Fibroblast of pulmonary artery (primary cell): ENCODE measurements at regions not wholly inside any gene's neighbourhood (a gene's known extent, or its start where the extent isn't known, plus 50 kb on each side); places are given as distances from the start of the nearest gene placed in this dataset.
"Not testable (repeated sequence)": the region's sequence is repeated elsewhere in the genome, so short reads cannot be mapped to it uniquely, and the experiment has no call there.

Experiments
- DNase-seq: peaks from one replicate; pipeline ENCODE4 v3.0.0-alpha.2; 2010; ENCODE audit warnings: low read depth
- H3K4me3 ChIP-seq: replicated peaks from 2 replicates; pipeline ENCODE4 v1.5.1; 2011; ENCODE audit warnings: low read depth, mild to moderate bottlenecking, control low read depth, low read length, moderate library complexity
- TF ChIP-seq, protein P1 (sequence below): IDR thresholded peaks from 2 replicates; pipeline ENCODE4 v1.5.1; 2011; ENCODE audit warnings: mild to moderate bottlenecking, control low read depth, low read length, inconsistent platforms; ENCODE audit errors: missing control alignments

- no peak for DNase-seq
- TF ChIP-seq, protein P1, sequence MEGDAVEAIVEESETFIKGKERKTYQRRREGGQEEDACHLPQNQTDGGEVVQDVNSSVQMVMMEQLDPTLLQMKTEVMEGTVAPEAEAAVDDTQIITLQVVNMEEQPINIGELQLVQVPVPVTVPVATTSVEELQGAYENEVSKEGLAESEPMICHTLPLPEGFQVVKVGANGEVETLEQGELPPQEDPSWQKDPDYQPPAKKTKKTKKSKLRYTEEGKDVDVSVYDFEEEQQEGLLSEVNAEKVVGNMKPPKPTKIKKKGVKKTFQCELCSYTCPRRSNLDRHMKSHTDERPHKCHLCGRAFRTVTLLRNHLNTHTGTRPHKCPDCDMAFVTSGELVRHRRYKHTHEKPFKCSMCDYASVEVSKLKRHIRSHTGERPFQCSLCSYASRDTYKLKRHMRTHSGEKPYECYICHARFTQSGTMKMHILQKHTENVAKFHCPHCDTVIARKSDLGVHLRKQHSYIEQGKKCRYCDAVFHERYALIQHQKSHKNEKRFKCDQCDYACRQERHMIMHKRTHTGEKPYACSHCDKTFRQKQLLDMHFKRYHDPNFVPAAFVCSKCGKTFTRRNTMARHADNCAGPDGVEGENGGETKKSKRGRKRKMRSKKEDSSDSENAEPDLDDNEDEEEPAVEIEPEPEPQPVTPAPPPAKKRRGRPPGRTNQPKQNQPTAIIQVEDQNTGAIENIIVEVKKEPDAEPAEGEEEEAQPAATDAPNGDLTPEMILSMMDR, result no peak
- no peak overlapping the region for H3K4me3 ChIP-seq
Observed at GRCh38 chrX:46209037-46209436, 336.2 kb downstream of the ZNF674 start.

DNA sequence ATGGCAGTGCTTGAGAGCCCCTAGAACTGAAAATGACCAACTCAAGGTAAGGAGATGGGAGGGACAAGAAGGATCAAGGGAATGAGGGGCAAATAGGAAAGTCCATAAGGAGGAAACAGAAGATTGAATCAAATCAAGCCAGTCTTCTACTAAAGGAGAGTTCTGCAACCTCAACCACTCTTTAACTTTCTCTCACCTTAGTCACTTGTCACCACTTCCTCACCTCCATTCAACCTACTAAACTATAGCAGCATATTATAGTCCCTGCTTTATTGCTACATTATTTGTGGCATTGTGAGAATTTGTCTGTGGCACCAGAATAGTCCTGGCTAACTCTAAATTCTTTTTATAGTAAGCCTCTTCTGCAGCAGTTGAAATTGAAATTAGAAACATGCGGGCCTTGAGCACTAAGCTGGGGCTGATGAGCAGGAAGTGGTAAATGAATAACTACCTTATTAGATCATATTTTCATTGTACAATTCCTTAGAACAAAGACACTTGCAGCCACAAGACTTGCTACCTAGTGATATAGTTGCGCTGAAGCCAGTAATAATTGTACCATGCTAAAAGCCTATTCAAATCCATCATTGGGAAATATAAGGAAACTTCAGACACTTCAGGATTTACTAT, 336.9 kb downstream of the ZNF674 start:
- DNase-seq, result peak; percentile 3
- no peak overlapping the region for H3K4me3 ChIP-seq
- TF ChIP-seq, protein P1, result no peak

GRCh38 chrX:46204721-46205422, 340.3 kb downstream of the ZNF674 start:
- no peak for DNase-seq
- TF ChIP-seq, protein P1, result no peak
- no peak overlapping the region for H3K4me3 ChIP-seq

GRCh38 chrX:46202733-46203514, 342.3 kb downstream of the ZNF674 start:
- DNase-seq, result no peak
- no peak overlapping the region for H3K4me3 ChIP-seq
- TF ChIP-seq, protein P1, result no peak

- TF ChIP-seq, protein P1, result no peak
- H3K4me3 ChIP-seq, result no peak overlapping the region
- no peak for DNase-seq
Observed at GRCh38 chrX:46200413-46200812, 344.8 kb downstream of the ZNF674 start.

- DNase-seq, result no peak
- no peak overlapping the region for H3K4me3 ChIP-seq
- TF ChIP-seq, protein P1, result no peak
Observed at GRCh38 chrX:46198858-46199257, 346.4 kb downstream of the ZNF674 start.

DNA sequence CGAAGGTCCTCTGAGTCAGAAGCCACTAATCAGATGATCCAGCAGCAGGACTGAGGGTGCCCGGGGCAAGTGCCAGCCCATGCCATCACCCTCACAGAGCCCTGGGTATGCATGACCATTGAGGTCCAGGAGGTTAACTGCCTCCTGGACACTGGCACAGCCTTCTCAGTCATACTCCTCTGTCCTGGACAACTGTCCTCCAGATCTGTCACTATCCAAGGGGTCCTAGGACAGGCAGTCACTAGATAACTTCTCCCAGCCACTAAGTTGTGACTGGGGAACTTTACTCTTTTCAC, 358.5 kb downstream of the ZNF674 start:
- not testable (repeated sequence) for DNase-seq, H3K4me3 ChIP-seq
